ENCODE measurements at regions not wholly inside any gene's neighbourhood (a gene's known extent, or its start where the extent isn't known, plus 50 kb on each side); places are given as distances from the start of the nearest gene placed in this dataset.

DNA sequence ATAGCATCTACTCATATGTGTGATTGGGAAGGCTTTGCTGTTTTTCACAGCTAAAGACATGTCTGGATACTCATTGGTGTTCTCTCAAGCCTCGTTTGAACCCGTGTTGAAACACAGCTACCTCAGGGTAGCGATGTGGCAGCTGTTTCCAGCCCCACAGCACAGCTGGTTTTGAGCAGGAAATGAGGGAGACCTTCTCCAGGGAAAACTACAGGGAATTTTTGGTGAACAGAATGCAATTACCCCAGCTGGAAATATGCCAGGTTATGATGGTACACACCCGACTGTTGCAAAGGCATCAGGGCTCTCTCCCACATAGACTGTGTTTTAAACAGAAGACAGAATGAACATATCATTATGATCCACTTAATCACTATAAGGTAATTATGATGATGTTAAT is 828.9 kb downstream of the VRK1 start:
- no peaks in the 10 kb centered on the region for H3K79me2 ChIP-seq (ENCODE audit: insufficient read depth)
- H4K20me1 ChIP-seq (ENCODE audit: insufficient read depth): no peaks in the 10 kb centered on the region
- H3K27ac ChIP-seq (ENCODE audit: low read depth in 2 of 2, low read length in 1 of 2): no peak overlapping the region
- H3K9ac ChIP-seq: no peak overlapping the region
- no peak for DNase-seq
- H3K9me2 ChIP-seq: no peaks in the 10 kb centered on the region
- H3K4me1 ChIP-seq (ENCODE audit: control insufficient read depth in 1 of 2, insufficient read depth in 2 of 2, low read depth in 1 of 2, low read length in 1 of 2): peaks cover 0 to 3% of the 10 kb centered on the region in 2 experiments; a peak in 1 of 4 replicates
- H3K27me3 ChIP-seq (ENCODE audit: insufficient read depth): no peaks in the 10 kb centered on the region
- H2AFZ ChIP-seq (ENCODE audit: low read depth): no peak overlapping the region
- no peak overlapping the region for H3K4me2 ChIP-seq
- no peaks in the 10 kb centered on the region for H3F3A ChIP-seq (replicated peaks; ENCODE audit: insufficient read depth)
- ChIA-PET POLR2A (no interaction called here), CTCF (no interaction called here)
- 2% methylated on average over 4 of the region's 4 CpGs for WGBS (ENCODE audit: low lambda C conversion rate)
- no peaks in the 10 kb centered on the region for H3K36me3 ChIP-seq (replicated peaks in 1 of 2; ENCODE audit: control insufficient read depth in 1 of 2, insufficient read depth in 2 of 2, low read length in 1 of 2)
- H3K9me3 ChIP-seq: 0 out of 2 replicates have a peak, but pooled peaks cover 3% of the 10 kb centered on the region
- H3K4me3 ChIP-seq (ENCODE audit: low read depth in 2 of 2, low read length in 1 of 2): no peak overlapping the region
- TF ChIP-seq ELF1 (IDR thresholded peaks at IDR 0.05): no peak
- TF ChIP-seq RFX5 (IDR thresholded peaks at IDR 0.05; ENCODE audit: low read length): no peak
- no peak for TF ChIP-seq TAF1 (IDR thresholded peaks at IDR 0.05; ENCODE audit: borderline replicate concordance, low read depth, low read length)
- no peak for TF ChIP-seq RCOR1 (IDR thresholded peaks at IDR 0.05; ENCODE audit: low read length)
- no peak for TF ChIP-seq GATA2 (CRISPR knock-in tag; IDR thresholded peaks at IDR 0.05)
- TF ChIP-seq NFIC (IDR thresholded peaks at IDR 0.05; ENCODE audit: borderline replicate concordance): no peak
- TF ChIP-seq FOXM1 (IDR thresholded peaks at IDR 0.05; ENCODE audit: low read depth): no peak
- TF ChIP-seq, protein P1, sequence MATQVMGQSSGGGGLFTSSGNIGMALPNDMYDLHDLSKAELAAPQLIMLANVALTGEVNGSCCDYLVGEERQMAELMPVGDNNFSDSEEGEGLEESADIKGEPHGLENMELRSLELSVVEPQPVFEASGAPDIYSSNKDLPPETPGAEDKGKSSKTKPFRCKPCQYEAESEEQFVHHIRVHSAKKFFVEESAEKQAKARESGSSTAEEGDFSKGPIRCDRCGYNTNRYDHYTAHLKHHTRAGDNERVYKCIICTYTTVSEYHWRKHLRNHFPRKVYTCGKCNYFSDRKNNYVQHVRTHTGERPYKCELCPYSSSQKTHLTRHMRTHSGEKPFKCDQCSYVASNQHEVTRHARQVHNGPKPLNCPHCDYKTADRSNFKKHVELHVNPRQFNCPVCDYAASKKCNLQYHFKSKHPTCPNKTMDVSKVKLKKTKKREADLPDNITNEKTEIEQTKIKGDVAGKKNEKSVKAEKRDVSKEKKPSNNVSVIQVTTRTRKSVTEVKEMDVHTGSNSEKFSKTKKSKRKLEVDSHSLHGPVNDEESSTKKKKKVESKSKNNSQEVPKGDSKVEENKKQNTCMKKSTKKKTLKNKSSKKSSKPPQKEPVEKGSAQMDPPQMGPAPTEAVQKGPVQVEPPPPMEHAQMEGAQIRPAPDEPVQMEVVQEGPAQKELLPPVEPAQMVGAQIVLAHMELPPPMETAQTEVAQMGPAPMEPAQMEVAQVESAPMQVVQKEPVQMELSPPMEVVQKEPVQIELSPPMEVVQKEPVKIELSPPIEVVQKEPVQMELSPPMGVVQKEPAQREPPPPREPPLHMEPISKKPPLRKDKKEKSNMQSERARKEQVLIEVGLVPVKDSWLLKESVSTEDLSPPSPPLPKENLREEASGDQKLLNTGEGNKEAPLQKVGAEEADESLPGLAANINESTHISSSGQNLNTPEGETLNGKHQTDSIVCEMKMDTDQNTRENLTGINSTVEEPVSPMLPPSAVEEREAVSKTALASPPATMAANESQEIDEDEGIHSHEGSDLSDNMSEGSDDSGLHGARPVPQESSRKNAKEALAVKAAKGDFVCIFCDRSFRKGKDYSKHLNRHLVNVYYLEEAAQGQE (IDR thresholded peaks at IDR 0.05; ENCODE audit: low read depth, low read length): no peak

DNA sequence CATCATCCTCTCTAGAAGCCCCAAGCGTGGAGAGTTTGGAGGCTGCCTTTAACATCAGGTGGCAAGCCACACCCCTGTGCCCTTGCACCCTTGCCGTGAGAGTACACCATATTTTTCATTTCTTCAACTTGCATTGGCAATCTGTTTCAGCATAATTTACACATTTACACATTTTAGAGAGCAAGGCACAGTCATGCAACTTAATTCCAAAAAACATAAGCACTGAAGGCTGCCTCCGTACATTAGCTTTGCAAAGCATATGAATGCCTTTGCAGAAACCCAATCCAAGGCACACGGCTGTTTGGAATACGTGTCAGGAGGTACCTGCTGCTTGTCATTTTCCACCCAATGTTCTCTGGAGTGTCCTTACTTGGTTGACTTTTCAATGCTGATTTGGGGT is 833.1 kb downstream of the VRK1 start:
- Histone ChIP-seq H3F3A (replicated peaks; ENCODE audit: insufficient read depth) (no peaks in the 10 kb centered on the region), H3K4me1 (ENCODE audit: control insufficient read depth in 1 of 2, insufficient read depth in 2 of 2, low read depth in 1 of 2, low read length in 1 of 2) (peaks cover 0 to 3% of the 10 kb centered on the region in 2 experiments; a peak in 1 of 4 replicates), H3K4me3 (ENCODE audit: low read depth in 2 of 2, low read length in 1 of 2) (no peak overlapping the region), H3K27ac (ENCODE audit: low read depth in 2 of 2, low read length in 1 of 2) (no peak overlapping the region), H2AFZ (ENCODE audit: low read depth) (no peak overlapping the region), H3K79me2 (ENCODE audit: insufficient read depth) (no peaks in the 10 kb centered on the region), H3K9ac (no peak overlapping the region), H3K36me3 (replicated peaks in 1 of 2; ENCODE audit: control insufficient read depth in 1 of 2, insufficient read depth in 2 of 2, low read length in 1 of 2) (no peaks in the 10 kb centered on the region), H3K4me2 (no peak overlapping the region), H3K27me3 (ENCODE audit: insufficient read depth) (no peaks in the 10 kb centered on the region), H3K9me2 (no peaks in the 10 kb centered on the region), H3K9me3 (0 out of 2 replicates have a peak, but pooled peaks cover 3% of the 10 kb centered on the region), H4K20me1 (ENCODE audit: insufficient read depth) (no peaks in the 10 kb centered on the region)
- 3% methylated on average over 5 of the region's 5 CpGs for WGBS (ENCODE audit: low lambda C conversion rate)
- TF ChIP-seq NRF1 (IDR thresholded peaks at IDR 0.05; ENCODE audit: low read depth, low read length): no peak
- TF ChIP-seq RFX5 (IDR thresholded peaks at IDR 0.05; ENCODE audit: low read length): no peak
- no peak for TF ChIP-seq RCOR1 (IDR thresholded peaks at IDR 0.05; ENCODE audit: low read length)
- TF ChIP-seq SIN3A (IDR thresholded peaks at IDR 0.05; ENCODE audit: borderline replicate concordance, low read depth, low read length): no peak
- no peak for TF ChIP-seq EP300 (IDR thresholded peaks at IDR 0.05; ENCODE audit: borderline replicate concordance in 1 of 2, low read depth in 1 of 2, low read length in 1 of 2)
- no peak for TF ChIP-seq ELF1 (IDR thresholded peaks at IDR 0.05)
- no peak for TF ChIP-seq GABPA (IDR thresholded peaks at IDR 0.05; ENCODE audit: low read depth)
- TF ChIP-seq MEF2A (IDR thresholded peaks at IDR 0.05; ENCODE audit: borderline replicate concordance, low read depth): no peak
- TF ChIP-seq, protein P2, sequence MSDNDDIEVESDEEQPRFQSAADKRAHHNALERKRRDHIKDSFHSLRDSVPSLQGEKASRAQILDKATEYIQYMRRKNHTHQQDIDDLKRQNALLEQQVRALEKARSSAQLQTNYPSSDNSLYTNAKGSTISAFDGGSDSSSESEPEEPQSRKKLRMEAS (IDR thresholded peaks at IDR 0.05; ENCODE audit: low read depth): no peak
- TF ChIP-seq, protein P3, sequence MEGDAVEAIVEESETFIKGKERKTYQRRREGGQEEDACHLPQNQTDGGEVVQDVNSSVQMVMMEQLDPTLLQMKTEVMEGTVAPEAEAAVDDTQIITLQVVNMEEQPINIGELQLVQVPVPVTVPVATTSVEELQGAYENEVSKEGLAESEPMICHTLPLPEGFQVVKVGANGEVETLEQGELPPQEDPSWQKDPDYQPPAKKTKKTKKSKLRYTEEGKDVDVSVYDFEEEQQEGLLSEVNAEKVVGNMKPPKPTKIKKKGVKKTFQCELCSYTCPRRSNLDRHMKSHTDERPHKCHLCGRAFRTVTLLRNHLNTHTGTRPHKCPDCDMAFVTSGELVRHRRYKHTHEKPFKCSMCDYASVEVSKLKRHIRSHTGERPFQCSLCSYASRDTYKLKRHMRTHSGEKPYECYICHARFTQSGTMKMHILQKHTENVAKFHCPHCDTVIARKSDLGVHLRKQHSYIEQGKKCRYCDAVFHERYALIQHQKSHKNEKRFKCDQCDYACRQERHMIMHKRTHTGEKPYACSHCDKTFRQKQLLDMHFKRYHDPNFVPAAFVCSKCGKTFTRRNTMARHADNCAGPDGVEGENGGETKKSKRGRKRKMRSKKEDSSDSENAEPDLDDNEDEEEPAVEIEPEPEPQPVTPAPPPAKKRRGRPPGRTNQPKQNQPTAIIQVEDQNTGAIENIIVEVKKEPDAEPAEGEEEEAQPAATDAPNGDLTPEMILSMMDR (IDR thresholded peaks at IDR 0.05): no peak
- TF ChIP-seq, protein P4, sequence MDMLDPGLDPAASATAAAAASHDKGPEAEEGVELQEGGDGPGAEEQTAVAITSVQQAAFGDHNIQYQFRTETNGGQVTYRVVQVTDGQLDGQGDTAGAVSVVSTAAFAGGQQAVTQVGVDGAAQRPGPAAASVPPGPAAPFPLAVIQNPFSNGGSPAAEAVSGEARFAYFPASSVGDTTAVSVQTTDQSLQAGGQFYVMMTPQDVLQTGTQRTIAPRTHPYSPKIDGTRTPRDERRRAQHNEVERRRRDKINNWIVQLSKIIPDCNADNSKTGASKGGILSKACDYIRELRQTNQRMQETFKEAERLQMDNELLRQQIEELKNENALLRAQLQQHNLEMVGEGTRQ (IDR thresholded peaks at IDR 0.05; ENCODE audit: borderline replicate concordance, low read depth, low read length): no peak
- TF ChIP-seq, protein P1 (IDR thresholded peaks at IDR 0.05; ENCODE audit: low read depth, low read length): no peak
- no peak for TF ChIP-seq MXI1 (IDR thresholded peaks at IDR 0.05; ENCODE audit: low read depth, low read length)
- TF ChIP-seq FOSL2 (IDR thresholded peaks at IDR 0.05; ENCODE audit: borderline replicate concordance, low read depth): no peak
- ChIA-PET POLR2A (no interaction called here), CTCF (no interaction called here)
- DNase-seq: no peak

Measured in SK-N-SH (cell line).